GM12878 (cell line): ENCODE measurements at regions not wholly inside any gene's neighbourhood (a gene's known extent, or its start where the extent isn't known, plus 50 kb on each side); places are given as distances from the start of the nearest gene placed in this dataset.

Source experiments
- ATAC-seq: fragments of 200-7000 bp; cut with Tn5 transposase; 3 replicates; pipeline ENCODE4 v1.9.1; 2020; ENCODE audit warnings: mild to moderate bottlenecking, moderate library complexity
- BruUV-seq: library from RNA; stranded (reverse); fragments of 400-500 nt; replicated peaks from 2 replicates; lab custom pipeline; 2021; lab: Mats Ljungman, UMichigan
- CTCF ChIA-PET: fragments of 300-600 bp; sonication (Branson Sonifier 250); formaldehyde crosslinking; extraction: SDS; loops from one replicate; lab custom pipeline; 2021; ENCODE audit warnings: inconsistent platforms; lab: Yijun Ruan, JAX
- POLR2A ChIA-PET: fragments of 350-600 bp; formaldehyde crosslinking; extraction: SDS; loops from one replicate; lab custom pipeline; 2021; ENCODE audit warnings: inconsistent platforms; lab: Charles Lee
- RAD21 ChIA-PET: fragments of 300-600 bp; sonication (Branson Sonifier 250); formaldehyde crosslinking; loops from one replicate; lab custom pipeline; 2023; ENCODE audit warnings: antibody characterized with exemption; ENCODE audit not compliant: unreplicated experiment; lab: Charles Lee
- SMC1A ChIA-PET: fragments of 300-600 bp; sonication (Branson Sonifier 250); formaldehyde crosslinking; loops from one replicate; lab custom pipeline; 2023; ENCODE audit not compliant: unreplicated experiment, uncharacterized antibody; lab: Charles Lee
- DNase-seq: peaks from one replicate; pipeline ENCODE4 v3.0.0-alpha.2; 2011; ENCODE audit warnings: low read depth, low spot score
- FAIRE-seq: peaks from 3 replicates; lab custom pipeline; 2011; peaks lifted over from hg19 to GRCh38; lab: Jason Lieb, UNC
- H2AFZ ChIP-seq: 2 replicates; pipeline ENCODE4 v1.6.0; 2011; ENCODE audit warnings: low read depth, low read length, control low read depth; ENCODE audit not compliant: control insufficient read depth
- H3K27ac ChIP-seq: 2 replicates; pipeline ENCODE4 v1.5.1; 2011; ENCODE audit warnings: control low read depth; ENCODE audit not compliant: control insufficient read depth, insufficient read depth
- H3K27me3 ChIP-seq, 2 experiments: replicated peaks in 1 of 2; 2 replicates each; pipeline versions ENCODE4 v1.6.0 to v1.6.1; 2011; ENCODE audit warnings: low read length in 1 of 2; ENCODE audit not compliant: control insufficient read depth in 2 of 2, insufficient read depth in 2 of 2
- H3K36me3 ChIP-seq, 2 experiments: 2 replicates each; pipeline ENCODE4 v1.5.1; 2011; ENCODE audit warnings: low read length in 1 of 2; ENCODE audit not compliant: control insufficient read depth in 2 of 2, insufficient read depth in 2 of 2
- H3K4me1 ChIP-seq: 2 replicates; pipeline ENCODE4 v1.6.1; 2011; ENCODE audit warnings: mild to moderate bottlenecking, low read length, moderate library complexity, mixed read lengths; ENCODE audit not compliant: control insufficient read depth, insufficient read depth
- H3K4me2 ChIP-seq: 2 replicates; pipeline ENCODE4 v1.6.0; 2011; ENCODE audit warnings: control low read depth; ENCODE audit not compliant: control insufficient read depth, insufficient read depth
- H3K4me3 ChIP-seq: fragments of 200-600 bp; sonication (generic); 2 replicates; pipeline ENCODE4 v1.5.1; 2016
- H3K79me2 ChIP-seq: 2 replicates; pipeline ENCODE4 v1.6.0; 2011; ENCODE audit warnings: low read length; ENCODE audit not compliant: control insufficient read depth, insufficient read depth
- H3K9ac ChIP-seq: 2 replicates; pipeline ENCODE4 v1.8.0; 2011; ENCODE audit warnings: low read length, control low read depth, mixed read lengths; ENCODE audit not compliant: control insufficient read depth, insufficient read depth
- H3K9me3 ChIP-seq: replicated peaks from 3 replicates; pipeline ENCODE4 v1.5.1; 2011; ENCODE audit warnings: mild to moderate bottlenecking, low read length; ENCODE audit not compliant: control insufficient read depth, insufficient read depth
- H4K20me1 ChIP-seq: 2 replicates; pipeline ENCODE4 v1.6.0; 2011; ENCODE audit not compliant: control insufficient read depth, insufficient read depth
- ATF7 ChIP-seq: fragments of 450-650 bp; IDR thresholded peaks from 2 replicates; pipeline ENCODE4 v1.6.1; 2016; ENCODE audit warnings: low read depth, mild to moderate bottlenecking
- BACH1 ChIP-seq: fragments of 450-650 bp; IDR thresholded peaks from 2 replicates; pipeline ENCODE4 v1.6.1; 2017; ENCODE audit warnings: mild to moderate bottlenecking, borderline replicate concordance
- BMI1 ChIP-seq: fragments of 450-650 bp; IDR thresholded peaks from 2 replicates; pipeline ENCODE4 v1.6.1; 2016; ENCODE audit warnings: mild to moderate bottlenecking, moderate library complexity, borderline replicate concordance
- CREB1 ChIP-seq: IDR thresholded peaks from 2 replicates; pipeline ENCODE4 v1.6.1; 2012; ENCODE audit warnings: low read depth, mild to moderate bottlenecking, inconsistent platforms
- IKZF2 ChIP-seq, 2 experiments: fragments of 450-650 bp; IDR thresholded peaks; 2 replicates each; pipeline ENCODE4 v1.6.1; 2017; ENCODE audit warnings: mild to moderate bottlenecking in 2 of 2, moderate library complexity in 2 of 2
- KAT2A ChIP-seq: conservative IDR thresholded peaks from 2 replicates; pipeline ENCODE4 v1.6.1; 2011; ENCODE audit warnings: low read depth, low read length; ENCODE audit not compliant: control insufficient read depth
- MTA3 ChIP-seq: IDR thresholded peaks from 2 replicates; pipeline ENCODE4 v1.6.1; 2012; ENCODE audit warnings: low read length, inconsistent platforms, borderline replicate concordance
- POLR2A ChIP-seq: IDR thresholded peaks from 2 replicates; pipeline ENCODE4 v1.6.1; 2011; ENCODE audit warnings: low read depth, mild to moderate bottlenecking, low read length
- POLR2AphosphoS2 ChIP-seq: IDR thresholded peaks from 2 replicates; pipeline ENCODE4 v1.6.1; 2011; ENCODE audit warnings: low read depth, mild to moderate bottlenecking, low read length, improper control_type of control experiment, moderate library complexity
- SIX5 ChIP-seq: IDR thresholded peaks from 2 replicates; pipeline ENCODE4 v1.6.1; 2011; ENCODE audit warnings: mild to moderate bottlenecking, low read depth, low read length, moderate library complexity; ENCODE audit not compliant: severe bottlenecking
- STAT1 ChIP-seq: fragments of 450-650 bp; conservative IDR thresholded peaks from 2 replicates; pipeline ENCODE4 v1.6.1; 2014; ENCODE audit warnings: antibody characterized with exemption, mild to moderate bottlenecking
- ZNF622 ChIP-seq: fragments of 450-650 bp; IDR thresholded peaks from 2 replicates; pipeline ENCODE4 v1.6.1; 2017; ENCODE audit warnings: mild to moderate bottlenecking, inconsistent platforms
- ZZZ3 ChIP-seq: IDR thresholded peaks from 2 replicates; pipeline ENCODE4 v1.6.1; 2011; ENCODE audit warnings: low read depth; ENCODE audit not compliant: control insufficient read depth, insufficient read length
- WGBS: methylation state at CpG from one replicate; pipeline ENCODE4 v1.1.6; 2016; ENCODE audit warnings: low lambda C conversion rate; ENCODE audit not compliant: insufficient replicate concordance, insufficient coverage; ENCODE audit errors: missing lambda C conversion rate; 5-methylcytosine and 5-hydroxymethylcytosine counted together
- in situ Hi-C: fragments of 300-500 bp; cut with MboI; formaldehyde crosslinking; loops from 9 replicates; pipeline ENCODE4 v1.14.3; 2018; ENCODE audit warnings: mixed read lengths
- intact Hi-C: fragments of 100-400 bp; cut with micrococcal nuclease; formaldehyde crosslinking; loops from one replicate; pipeline ENCODE4 v1.14.2; 2022; ENCODE audit not compliant: unreplicated experiment
- TF ChIP-seq, protein P1 (sequence below): fragments of 450-650 bp; IDR thresholded peaks from 2 replicates; pipeline ENCODE4 v1.6.1; 2017; ENCODE audit warnings: mild to moderate bottlenecking, moderate library complexity
- TF ChIP-seq, protein P2 (sequence below): fragments of 450-650 bp; formaldehyde crosslinking; IDR thresholded peaks from 2 replicates; pipeline ENCODE4 v1.5.0; 2022; ENCODE audit warnings: mild to moderate bottlenecking, missing genetic modification characterization
- TF ChIP-seq, protein P3 (sequence below): IDR thresholded peaks from 2 replicates; pipeline ENCODE4 v1.6.1; 2011; ENCODE audit warnings: mild to moderate bottlenecking, low read depth, low read length, moderate library complexity; ENCODE audit not compliant: insufficient replicate concordance

DNA sequence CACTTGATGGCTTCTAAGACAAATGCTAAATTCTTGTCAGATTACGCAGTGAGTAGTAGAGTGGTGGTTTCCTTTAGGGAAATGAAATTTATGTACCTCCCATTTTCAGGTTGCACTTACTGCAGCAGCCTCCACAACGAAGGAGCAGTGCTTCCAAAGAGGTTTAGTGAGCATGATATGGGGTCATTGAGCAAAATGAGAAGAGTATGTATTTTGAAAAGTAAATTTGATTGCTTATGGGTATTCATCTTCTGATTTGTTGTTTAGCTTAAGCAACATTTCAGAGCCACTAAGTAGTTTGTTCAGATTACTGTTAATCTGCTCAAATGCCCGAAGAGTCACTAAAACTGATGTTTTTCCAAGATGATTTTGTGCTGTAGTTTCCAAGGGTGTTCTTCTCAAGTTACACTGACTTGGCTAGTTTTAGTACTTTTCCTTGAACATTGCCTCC, 493.6 kb downstream of the PCNX1 start:
- intact Hi-C loops = loop anchor here (5.0 kb wide), 2 partner anchors 96 to 259 kb away; no protein-coding TSS in a partner anchor
- no peak overlapping the region for H3K4me3 ChIP-seq
- TF ChIP-seq ZZZ3 (no peak), POLR2AphosphoS2 (no peak), KAT2A (no peak), POLR2A (peak; percentile 30; the same call in 1 of the 2 replicates), BACH1 (no peak), CREB1 (no peak), ATF7 (no peak), IKZF2 (IDR thresholded peaks at IDR 0.05) (peak; percentile 42 to 68; a peak in 3 of 4 replicates), STAT1 (no peak), ZNF622 (no peak), BMI1 (no peak), MTA3 (no peak), SIX5 (no peak)
- TF ChIP-seq, protein P1, sequence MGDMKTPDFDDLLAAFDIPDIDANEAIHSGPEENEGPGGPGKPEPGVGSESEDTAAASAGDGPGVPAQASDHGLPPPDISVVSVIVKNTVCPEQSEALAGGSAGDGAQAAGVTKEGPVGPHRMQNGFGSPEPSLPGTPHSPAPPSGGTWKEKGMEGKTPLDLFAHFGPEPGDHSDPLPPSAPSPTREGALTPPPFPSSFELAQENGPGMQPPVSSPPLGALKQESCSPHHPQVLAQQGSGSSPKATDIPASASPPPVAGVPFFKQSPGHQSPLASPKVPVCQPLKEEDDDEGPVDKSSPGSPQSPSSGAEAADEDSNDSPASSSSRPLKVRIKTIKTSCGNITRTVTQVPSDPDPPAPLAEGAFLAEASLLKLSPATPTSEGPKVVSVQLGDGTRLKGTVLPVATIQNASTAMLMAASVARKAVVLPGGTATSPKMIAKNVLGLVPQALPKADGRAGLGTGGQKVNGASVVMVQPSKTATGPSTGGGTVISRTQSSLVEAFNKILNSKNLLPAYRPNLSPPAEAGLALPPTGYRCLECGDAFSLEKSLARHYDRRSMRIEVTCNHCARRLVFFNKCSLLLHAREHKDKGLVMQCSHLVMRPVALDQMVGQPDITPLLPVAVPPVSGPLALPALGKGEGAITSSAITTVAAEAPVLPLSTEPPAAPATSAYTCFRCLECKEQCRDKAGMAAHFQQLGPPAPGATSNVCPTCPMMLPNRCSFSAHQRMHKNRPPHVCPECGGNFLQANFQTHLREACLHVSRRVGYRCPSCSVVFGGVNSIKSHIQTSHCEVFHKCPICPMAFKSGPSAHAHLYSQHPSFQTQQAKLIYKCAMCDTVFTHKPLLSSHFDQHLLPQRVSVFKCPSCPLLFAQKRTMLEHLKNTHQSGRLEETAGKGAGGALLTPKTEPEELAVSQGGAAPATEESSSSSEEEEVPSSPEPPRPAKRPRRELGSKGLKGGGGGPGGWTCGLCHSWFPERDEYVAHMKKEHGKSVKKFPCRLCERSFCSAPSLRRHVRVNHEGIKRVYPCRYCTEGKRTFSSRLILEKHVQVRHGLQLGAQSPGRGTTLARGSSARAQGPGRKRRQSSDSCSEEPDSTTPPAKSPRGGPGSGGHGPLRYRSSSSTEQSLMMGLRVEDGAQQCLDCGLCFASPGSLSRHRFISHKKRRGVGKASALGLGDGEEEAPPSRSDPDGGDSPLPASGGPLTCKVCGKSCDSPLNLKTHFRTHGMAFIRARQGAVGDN = peak; percentile 36; the same call in 1 of the 2 replicates
- TF ChIP-seq, protein P2, sequence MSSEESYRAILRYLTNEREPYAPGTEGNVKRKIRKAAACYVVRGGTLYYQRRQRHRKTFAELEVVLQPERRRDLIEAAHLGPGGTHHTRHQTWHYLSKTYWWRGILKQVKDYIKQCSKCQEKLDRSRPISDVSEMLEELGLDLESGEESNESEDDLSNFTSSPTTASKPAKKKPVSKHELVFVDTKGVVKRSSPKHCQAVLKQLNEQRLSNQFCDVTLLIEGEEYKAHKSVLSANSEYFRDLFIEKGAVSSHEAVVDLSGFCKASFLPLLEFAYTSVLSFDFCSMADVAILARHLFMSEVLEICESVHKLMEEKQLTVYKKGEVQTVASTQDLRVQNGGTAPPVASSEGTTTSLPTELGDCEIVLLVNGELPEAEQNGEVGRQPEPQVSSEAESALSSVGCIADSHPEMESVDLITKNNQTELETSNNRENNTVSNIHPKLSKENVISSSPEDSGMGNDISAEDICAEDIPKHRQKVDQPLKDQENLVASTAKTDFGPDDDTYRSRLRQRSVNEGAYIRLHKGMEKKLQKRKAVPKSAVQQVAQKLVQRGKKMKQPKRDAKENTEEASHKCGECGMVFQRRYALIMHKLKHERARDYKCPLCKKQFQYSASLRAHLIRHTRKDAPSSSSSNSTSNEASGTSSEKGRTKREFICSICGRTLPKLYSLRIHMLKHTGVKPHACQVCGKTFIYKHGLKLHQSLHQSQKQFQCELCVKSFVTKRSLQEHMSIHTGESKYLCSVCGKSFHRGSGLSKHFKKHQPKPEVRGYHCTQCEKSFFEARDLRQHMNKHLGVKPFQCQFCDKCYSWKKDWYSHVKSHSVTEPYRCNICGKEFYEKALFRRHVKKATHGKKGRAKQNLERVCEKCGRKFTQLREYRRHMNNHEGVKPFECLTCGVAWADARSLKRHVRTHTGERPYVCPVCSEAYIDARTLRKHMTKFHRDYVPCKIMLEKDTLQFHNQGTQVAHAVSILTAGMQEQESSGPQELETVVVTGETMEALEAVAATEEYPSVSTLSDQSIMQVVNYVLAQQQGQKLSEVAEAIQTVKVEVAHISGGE (CRISPR knock-in tag) = no peak
- TF ChIP-seq, protein P3, sequence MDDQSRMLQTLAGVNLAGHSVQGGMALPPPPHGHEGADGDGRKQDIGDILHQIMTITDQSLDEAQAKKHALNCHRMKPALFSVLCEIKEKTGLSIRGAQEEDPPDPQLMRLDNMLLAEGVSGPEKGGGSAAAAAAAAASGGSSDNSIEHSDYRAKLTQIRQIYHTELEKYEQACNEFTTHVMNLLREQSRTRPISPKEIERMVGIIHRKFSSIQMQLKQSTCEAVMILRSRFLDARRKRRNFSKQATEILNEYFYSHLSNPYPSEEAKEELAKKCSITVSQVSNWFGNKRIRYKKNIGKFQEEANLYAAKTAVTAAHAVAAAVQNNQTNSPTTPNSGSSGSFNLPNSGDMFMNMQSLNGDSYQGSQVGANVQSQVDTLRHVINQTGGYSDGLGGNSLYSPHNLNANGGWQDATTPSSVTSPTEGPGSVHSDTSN = no peak

More for the DNA sequence above, 493.6 kb downstream of the PCNX1 start:
- FAIRE-seq (no peak), ATAC-seq (peak; percentile 55), DNase-seq (peak; percentile 40)
- H3K4me2 ChIP-seq = peak overlapping the region; percentile 39
- peak overlapping the region; percentile 22; the same call in 1 of the 2 replicates for H3K9ac ChIP-seq
- ChIA-PET POLR2A (interaction anchor here (0.6 to 3.7 kb wide), 7 partner anchors 29 to 278 kb away, joined by 3 to 13 read pairs (median 4); no protein-coding TSS in a partner anchor), SMC1A (interaction anchor here (0.6 to 4.1 kb wide), 17 partner anchors 9 to 262 kb away, joined by 3 to 50 read pairs (median 3); no protein-coding TSS in a partner anchor), RAD21 (interaction anchor here (1.3 to 3.7 kb wide), 6 partner anchors 30 to 154 kb away, joined by 3 to 25 read pairs (median 18); no protein-coding TSS in a partner anchor), CTCF (interaction anchor here (0.6 to 2.3 kb wide), 5 partner anchors 14 to 79 kb away, joined by 3 to 12 read pairs (median 3); no protein-coding TSS in a partner anchor)
- peaks cover 0 to 2% of the 10 kb centered on the region in 2 experiments; a peak in 1 of 4 replicates for H3K36me3 ChIP-seq
- WGBS = 29% methylated on average over 3 of the region's 3 CpGs
- no peaks in the 10 kb centered on the region; the same call in 2 of the 3 replicates for H3K9me3 ChIP-seq
- peak overlapping the region; percentile 57 for H3K27ac ChIP-seq
- peaks cover 79% of the 10 kb centered on the region for H3K79me2 ChIP-seq
- BruUV-seq = TSS peak; percentile 61
- H3K4me1 ChIP-seq = peaks cover 31% of the 10 kb centered on the region
- no peaks in the 10 kb centered on the region for H3K27me3 ChIP-seq
- in situ Hi-C loops = loop anchor here (10.0 kb wide), 1 partner anchor 266 kb away; no protein-coding TSS in a partner anchor
- no peaks in the 10 kb centered on the region for H4K20me1 ChIP-seq
- H2AFZ ChIP-seq = no peak overlapping the region
